Gastrocnemius medialis (tissue), 4 donors: ENCODE measurements at regions not wholly inside any gene's neighbourhood (a gene's known extent, or its start where the extent isn't known, plus 50 kb on each side); places are given as distances from the start of the nearest gene placed in this dataset.

ENCODE experiments used
- ATAC-seq, 2 donors: fragments of 150-250 bp; one replicate each; pipeline ENCODE4 v1.9.1; 2016
- DNase-seq, 2 donors: peaks; one replicate each; pipeline ENCODE4 v3.0.0-alpha.2; 2019
- H3K27ac ChIP-seq, 4 donors: fragments of 200-600 bp; sonication (generic); 1 replicate in 1 of 4; 2 replicates in 3 of 4; pipeline ENCODE4 v1.5.1; 2016 to 2018; ENCODE audit warnings: mild to moderate bottlenecking in 2 of 4, moderate library complexity in 1 of 4
- H3K27me3 ChIP-seq, 3 donors: fragments of 200-600 bp; sonication (generic) in 2 of 3; 1 replicate in 1 of 3; 2 replicates in 2 of 3; pipeline versions ENCODE4 v1.5.1 to v1.6.0; 2016 to 2019; ENCODE audit warnings: mild to moderate bottlenecking in 1 of 3, moderate library complexity in 1 of 3
- H3K36me3 ChIP-seq, 2 donors: fragments of 200-600 bp; sonication (generic) in 1 of 2; one replicate each; pipeline ENCODE4 v1.5.1; 2017 to 2018
- H3K4me1 ChIP-seq, 2 donors: fragments of 200-600 bp; sonication (generic) in 1 of 2; one replicate each; pipeline ENCODE4 v1.5.1; 2016 to 2017; ENCODE audit warnings: mild to moderate bottlenecking in 2 of 2
- H3K4me3 ChIP-seq, 4 donors: fragments of 200-600 bp; sonication (generic) in 3 of 4; 1 replicate in 1 of 4; 2 replicates in 3 of 4; pipeline ENCODE4 v1.5.1; 2016 to 2019; ENCODE audit warnings: mild to moderate bottlenecking in 2 of 4
- H3K9me3 ChIP-seq, 3 donors: fragments of 200-600 bp; sonication (generic) in 2 of 3; 1 replicate in 1 of 3; 2 replicates in 2 of 3; pipeline ENCODE4 v1.5.1; 2016 to 2019
- POLR2A ChIP-seq, 2 donors: fragments of 450-650 bp; IDR thresholded peaks; one replicate each; pipeline ENCODE4 v1.6.1; 2017; ENCODE audit warnings: antibody characterized with exemption in 2 of 2, mild to moderate bottlenecking in 2 of 2, moderate library complexity in 2 of 2
- in situ Hi-C, 4 donors: fragments of 200-750 bp; cut with MboI; loops; one replicate each; pipeline versions ENCODE4 v1.15.0 to v1.8.0; 2017; ENCODE audit warnings: low sequenced_read_pairs in 4 of 4
- intact Hi-C: fragments of 100-400 bp; cut with DNase I; formaldehyde crosslinking; loops from one replicate; pipeline ENCODE4 v1.15.1; 2023; ENCODE audit warnings: low total_unique reads
- TF ChIP-seq, protein P1 (sequence below), 5 experiments: fragments of 450-650 bp in 3 of 5; fragments of 200-600 bp in 2 of 5; sonication (generic) in 2 of 5; IDR thresholded peaks in 4 of 5; conservative IDR thresholded peaks in 1 of 5; 1 replicate in 4 of 5; 2 replicates in 1 of 5; pipeline ENCODE4 v1.5.1; 2016 to 2019; ENCODE audit warnings: antibody characterized with exemption in 5 of 5, mild to moderate bottlenecking in 3 of 5, moderate library complexity in 3 of 5

DNA sequence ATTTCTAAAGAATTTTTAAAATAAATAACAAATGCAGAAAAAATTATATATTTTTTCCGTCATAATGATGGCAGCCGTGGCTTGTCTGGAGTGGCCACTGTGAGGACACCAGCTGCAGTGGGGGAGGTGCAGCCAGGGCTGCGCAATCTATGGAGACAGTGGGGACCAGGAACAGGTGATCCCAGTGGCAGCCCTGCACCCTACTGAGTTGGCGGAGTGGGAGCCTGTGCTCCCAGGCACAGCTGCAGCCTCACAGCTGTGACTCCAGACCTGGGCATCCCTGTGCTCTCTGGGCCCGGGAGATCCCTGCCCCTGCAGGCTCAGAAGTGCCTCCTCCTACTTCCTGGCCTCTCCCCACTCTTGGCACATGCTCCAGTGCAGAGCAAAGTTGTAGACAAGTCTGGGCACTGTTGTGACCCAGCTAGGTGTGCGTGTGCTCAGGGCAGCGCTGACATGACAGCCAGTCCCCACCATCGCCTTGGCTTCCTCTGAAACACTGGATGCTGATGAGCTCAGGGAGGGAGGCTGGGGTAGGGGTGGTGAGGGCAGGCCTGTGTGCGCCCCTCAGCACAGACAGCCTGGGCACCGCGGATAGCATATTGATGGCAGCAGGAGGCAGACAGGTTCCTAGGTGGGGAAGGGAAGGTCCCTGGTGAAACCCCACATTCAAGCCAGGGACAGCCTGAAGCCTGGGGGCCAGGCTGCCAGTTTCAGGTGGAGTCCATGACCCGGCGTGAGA is 96.0 kb upstream of the PRR16 start:
- H3K36me3 ChIP-seq = no peaks in the 10 kb centered on the region
- no peaks in the 10 kb centered on the region for H3K9me3 ChIP-seq
- in situ Hi-C loops = no loop called here
- intact Hi-C loops = no loop called here
- H3K27me3 ChIP-seq = no peaks in the 10 kb centered on the region
- ATAC-seq = no peak
- TF ChIP-seq, protein P1, sequence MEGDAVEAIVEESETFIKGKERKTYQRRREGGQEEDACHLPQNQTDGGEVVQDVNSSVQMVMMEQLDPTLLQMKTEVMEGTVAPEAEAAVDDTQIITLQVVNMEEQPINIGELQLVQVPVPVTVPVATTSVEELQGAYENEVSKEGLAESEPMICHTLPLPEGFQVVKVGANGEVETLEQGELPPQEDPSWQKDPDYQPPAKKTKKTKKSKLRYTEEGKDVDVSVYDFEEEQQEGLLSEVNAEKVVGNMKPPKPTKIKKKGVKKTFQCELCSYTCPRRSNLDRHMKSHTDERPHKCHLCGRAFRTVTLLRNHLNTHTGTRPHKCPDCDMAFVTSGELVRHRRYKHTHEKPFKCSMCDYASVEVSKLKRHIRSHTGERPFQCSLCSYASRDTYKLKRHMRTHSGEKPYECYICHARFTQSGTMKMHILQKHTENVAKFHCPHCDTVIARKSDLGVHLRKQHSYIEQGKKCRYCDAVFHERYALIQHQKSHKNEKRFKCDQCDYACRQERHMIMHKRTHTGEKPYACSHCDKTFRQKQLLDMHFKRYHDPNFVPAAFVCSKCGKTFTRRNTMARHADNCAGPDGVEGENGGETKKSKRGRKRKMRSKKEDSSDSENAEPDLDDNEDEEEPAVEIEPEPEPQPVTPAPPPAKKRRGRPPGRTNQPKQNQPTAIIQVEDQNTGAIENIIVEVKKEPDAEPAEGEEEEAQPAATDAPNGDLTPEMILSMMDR (IDR thresholded peaks at IDR 0.05 in 4 of 5, conservative IDR thresholded peaks at IDR 0.05 in 1 of 5) = no peak
- no peak for TF ChIP-seq POLR2A (IDR thresholded peaks at IDR 0.05)
- no peaks in the 10 kb centered on the region for H3K4me1 ChIP-seq
- DNase-seq = no peak
- H3K4me3 ChIP-seq = no peak overlapping the region
- no peak overlapping the region for H3K27ac ChIP-seq

DNA sequence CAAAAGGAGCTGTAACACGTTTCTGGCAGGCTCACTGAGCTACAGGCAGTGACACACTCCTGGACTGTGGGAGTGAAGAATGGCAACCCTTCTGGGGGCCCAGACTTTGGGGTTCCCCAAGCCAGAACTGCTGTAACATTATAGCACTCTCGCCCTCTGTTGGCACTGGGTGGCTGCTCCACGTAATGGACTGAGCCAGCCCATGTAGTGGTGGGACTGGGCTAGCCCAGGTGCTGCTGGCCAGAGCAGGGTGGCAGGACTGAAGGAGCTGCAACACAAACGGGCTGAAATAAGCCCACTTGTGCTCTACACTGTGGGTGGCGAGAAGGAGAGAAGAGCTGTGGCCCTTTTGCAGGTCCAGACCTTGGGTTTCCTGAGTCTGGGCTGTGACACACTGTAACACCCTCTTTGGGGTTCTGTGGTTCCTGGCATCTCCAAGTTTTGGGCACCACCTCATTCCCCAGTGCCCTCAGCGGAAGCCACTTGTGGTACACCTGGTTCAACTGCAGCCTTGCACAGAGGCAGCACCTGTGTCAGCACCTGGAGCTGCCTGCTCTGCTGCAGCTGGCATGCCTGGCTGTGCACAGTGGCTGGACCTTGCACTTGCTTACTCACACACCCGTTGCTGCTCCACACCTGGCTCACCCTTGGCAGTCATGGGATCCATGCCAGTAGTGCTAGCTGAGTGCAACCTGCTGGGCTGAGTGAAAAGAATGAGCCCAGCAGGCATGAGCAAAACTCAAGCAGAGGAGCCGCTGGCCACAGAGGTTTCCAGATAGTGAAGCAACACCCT is 95.0 kb upstream of the PRR16 start:
- Histone ChIP-seq H3K4me3 (no peak overlapping the region), H3K4me1 (no peaks in the 10 kb centered on the region), H3K9me3 (no peaks in the 10 kb centered on the region), H3K27ac (no peak overlapping the region), H3K36me3 (no peaks in the 10 kb centered on the region), H3K27me3 (no peaks in the 10 kb centered on the region)
- ATAC-seq = no peak
- no peak for TF ChIP-seq POLR2A (IDR thresholded peaks at IDR 0.05)
- TF ChIP-seq, protein P1 (IDR thresholded peaks at IDR 0.05 in 4 of 5, conservative IDR thresholded peaks at IDR 0.05 in 1 of 5) = no peak
- DNase-seq = no peak
- in situ Hi-C loops = no loop called here
- intact Hi-C loops = no loop called here

DNA sequence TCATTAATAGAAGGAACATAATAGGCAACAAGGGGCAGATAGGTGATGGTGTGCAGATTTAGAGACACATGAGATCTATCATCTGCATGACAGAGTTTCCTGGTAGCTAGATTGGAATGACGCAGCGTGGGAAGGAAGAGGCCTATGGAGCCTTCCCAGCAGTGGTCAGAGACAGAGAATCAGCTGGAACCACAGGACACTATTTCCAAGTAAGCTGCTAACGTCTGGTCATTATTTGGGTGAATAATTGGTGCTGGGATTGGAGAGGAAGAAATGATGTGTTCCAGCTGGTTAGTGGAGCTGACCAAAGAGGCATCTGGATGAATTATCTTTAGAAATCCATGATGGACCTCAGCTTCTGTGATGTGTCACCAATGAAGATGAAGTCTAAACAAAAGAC is 91.2 kb upstream of the PRR16 start:
- intact Hi-C loops = no loop called here
- in situ Hi-C loops = no loop called here
- H3K9me3 ChIP-seq = no peaks in the 10 kb centered on the region
- H3K36me3 ChIP-seq = no peaks in the 10 kb centered on the region
- ATAC-seq (no peak), DNase-seq (no peak)
- no peaks in the 10 kb centered on the region for H3K27me3 ChIP-seq
- H3K4me3 ChIP-seq = no peak overlapping the region
- H3K4me1 ChIP-seq = no peaks in the 10 kb centered on the region
- H3K27ac ChIP-seq = no peak overlapping the region
- TF ChIP-seq, protein P1 (IDR thresholded peaks at IDR 0.05 in 4 of 5, conservative IDR thresholded peaks at IDR 0.05 in 1 of 5) = no peak
- no peak for TF ChIP-seq POLR2A (IDR thresholded peaks at IDR 0.05)

DNA sequence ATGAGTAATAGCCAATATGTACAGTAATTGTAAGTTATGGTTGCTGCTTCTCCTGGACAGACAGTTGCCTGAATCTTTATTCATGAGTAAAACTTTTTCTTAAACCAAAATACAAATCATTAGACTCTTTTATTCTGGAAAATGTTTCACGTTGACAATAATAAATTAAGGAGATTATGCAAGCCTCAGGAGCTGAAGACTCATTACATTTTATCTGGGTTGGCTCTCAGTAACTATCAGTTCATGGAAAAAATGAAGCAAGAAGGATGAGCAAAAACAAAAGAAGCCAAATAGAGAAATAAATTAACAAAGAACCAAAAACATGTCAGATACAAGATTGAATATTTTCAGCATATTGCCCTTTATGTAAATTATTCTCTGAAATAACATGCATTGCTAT is 88.9 kb upstream of the PRR16 start:
- in situ Hi-C loops (no loop called here), intact Hi-C loops (no loop called here)
- Histone ChIP-seq H3K36me3 (no peaks in the 10 kb centered on the region), H3K4me3 (no peak overlapping the region), H3K9me3 (no peaks in the 10 kb centered on the region), H3K4me1 (no peaks in the 10 kb centered on the region), H3K27me3 (no peaks in the 10 kb centered on the region), H3K27ac (no peak overlapping the region)
- no peak for TF ChIP-seq POLR2A (IDR thresholded peaks at IDR 0.05)
- TF ChIP-seq, protein P1 (IDR thresholded peaks at IDR 0.05 in 4 of 5, conservative IDR thresholded peaks at IDR 0.05 in 1 of 5) = no peak
- DNase-seq (no peak), ATAC-seq (peak in 1 of 2 donors; percentile 33)
